ENCODE measurements at regions not wholly inside any gene's neighbourhood (a gene's known extent, or its start where the extent isn't known, plus 50 kb on each side); places are given as distances from the start of the nearest gene placed in this dataset.

DNA sequence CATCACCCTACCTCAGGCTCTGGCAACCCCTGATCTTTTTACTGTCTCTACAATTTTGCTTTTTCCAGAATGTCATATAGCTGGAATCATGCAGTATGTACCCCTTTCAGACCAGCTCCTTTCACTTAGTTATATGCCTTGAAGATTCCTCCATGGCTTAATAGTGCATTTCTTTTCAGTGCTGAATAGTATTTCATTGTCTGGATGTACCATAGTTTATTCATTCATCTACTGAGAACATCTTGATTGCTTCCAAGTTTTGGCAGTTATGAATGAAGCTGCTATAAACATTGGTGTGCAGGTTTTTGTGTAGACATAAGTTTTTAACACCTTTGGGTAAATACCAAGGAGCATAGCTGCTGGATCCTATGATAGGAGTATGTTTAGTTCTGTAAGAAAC, 50.8 kb upstream of the ANP32A start:
- no peak for DNase-seq

DNA sequence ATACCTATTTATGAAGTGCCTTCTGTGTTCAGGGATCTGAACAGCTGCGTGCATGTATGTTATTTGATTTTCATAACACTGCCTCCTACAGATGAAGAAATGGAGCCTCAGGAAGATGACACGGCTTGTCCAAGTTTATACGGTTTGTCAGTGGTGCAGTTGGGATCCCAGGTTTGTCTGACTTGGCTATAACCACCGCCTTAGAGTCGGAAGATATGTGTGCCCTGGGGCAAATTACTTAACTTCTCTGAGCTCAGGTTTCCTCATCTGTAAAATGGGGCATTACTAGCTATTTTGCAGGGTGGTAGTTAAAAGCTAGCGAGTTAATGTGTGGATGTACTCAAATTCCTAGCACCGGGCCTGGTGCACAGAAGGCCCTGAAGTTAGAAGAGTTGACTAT, 54.1 kb upstream of the ANP32A start:
- no peak for DNase-seq

DNA sequence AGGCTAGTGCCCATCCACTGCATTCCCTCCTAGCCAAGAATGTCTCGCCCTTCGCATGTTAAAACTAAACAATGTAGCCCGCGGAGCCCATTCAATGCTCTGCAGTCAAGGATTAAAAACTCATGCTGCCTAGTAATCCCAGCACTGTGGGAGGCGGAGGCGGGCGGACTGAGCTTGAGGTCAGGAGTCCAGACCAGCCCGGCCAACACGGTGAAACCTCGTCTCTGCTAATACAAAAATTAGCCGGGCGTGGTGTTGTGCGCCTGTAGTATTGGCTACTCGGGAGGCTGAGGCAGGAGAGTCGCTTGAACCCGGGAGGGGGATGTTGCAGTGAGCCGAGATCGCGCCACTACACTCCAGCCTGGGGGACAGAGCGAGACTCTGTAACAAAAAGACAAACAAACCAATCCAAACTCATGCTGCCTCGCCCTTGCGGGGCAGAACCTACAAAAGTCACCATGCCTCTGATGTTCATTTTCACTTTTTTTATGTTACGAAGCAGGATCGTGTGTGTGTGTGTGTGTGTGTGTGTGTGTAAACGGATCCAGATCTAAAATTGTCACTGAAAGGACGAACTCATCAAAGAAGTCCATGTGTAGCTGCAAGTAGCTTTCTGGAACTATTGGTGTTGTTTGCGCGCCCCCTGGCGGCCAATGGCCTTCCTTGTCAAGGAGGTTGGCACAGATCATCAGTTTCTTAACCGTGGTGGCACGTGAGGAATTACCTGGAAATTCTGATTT, 54.8 kb upstream of the SPESP1 start:
- DNase-seq: peak; percentile 95

DNA sequence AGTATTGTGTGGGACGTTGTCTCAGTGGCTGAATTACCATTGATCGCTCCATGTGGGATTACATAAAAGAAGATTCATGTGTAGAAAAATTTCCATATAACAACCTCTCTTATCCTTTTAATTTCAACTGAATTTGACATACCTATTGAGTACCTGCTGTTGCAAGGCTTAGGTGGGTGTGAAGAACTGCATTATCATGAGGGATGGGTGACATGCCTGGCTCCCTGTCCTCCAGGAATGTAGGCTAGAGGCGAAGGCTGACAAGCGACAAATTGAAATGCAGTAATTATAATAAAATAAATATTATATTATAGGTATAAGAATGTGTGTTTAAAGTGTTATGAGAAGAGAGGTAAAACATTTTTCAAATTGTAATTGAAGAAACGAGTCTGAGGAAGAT, 52.7 kb upstream of the SPESP1 start:
- DNase-seq: no peak

DNA sequence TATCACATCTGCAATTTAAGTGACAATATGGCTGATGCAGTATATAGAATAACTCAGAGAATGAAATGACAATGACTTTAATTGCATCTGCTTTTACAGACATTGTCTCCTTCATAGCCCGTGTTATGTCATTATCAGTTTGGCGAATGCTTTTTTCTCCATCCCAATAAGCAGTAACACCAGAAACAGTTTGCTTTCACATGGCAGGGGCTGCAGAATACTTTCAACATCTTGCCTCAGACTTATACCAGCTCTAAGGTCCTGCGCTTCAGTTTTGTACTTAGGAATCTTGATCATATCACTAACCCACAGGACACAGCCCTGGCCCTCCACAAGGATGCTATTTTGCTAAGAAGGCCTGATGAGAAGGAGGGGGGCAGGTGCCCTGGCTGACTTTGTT, 49.9 kb upstream of the SPESP1 start:
- DNase-seq: no peak

All from activated CD4-positive, alpha-beta T cell treated with anti-CD3 and anti-CD28 coated beads for 48 hours (primary cell).